Uterus (tissue), 3 donors: ENCODE measurements at regions not wholly inside any gene's neighbourhood (a gene's known extent, or its start where the extent isn't known, plus 50 kb on each side); places are given as distances from the start of the nearest gene placed in this dataset.

Experiments used
- DNase-seq, 2 donors: peaks; one replicate each; pipeline ENCODE4 v3.0.0-alpha.2; 2019 to 2020
- H3K27ac ChIP-seq, 2 donors: fragments of 200-600 bp; sonication (generic); 1 replicate in 1 of 2; 2 replicates in 1 of 2; pipeline ENCODE4 v1.5.1; 2016 to 2018
- H3K27me3 ChIP-seq, 2 donors: fragments of 200-600 bp; sonication (generic); one replicate each; pipeline ENCODE4 v1.5.1; 2018 to 2019; ENCODE audit warnings: control low read depth in 1 of 2
- H3K36me3 ChIP-seq, 2 donors: fragments of 200-600 bp; sonication (generic); one replicate each; pipeline ENCODE4 v1.5.1; 2019; ENCODE audit warnings: control low read depth in 1 of 2
- H3K4me1 ChIP-seq, 2 donors: fragments of 200-600 bp; sonication (generic); one replicate each; pipeline ENCODE4 v1.5.1; 2018 to 2019; ENCODE audit warnings: control low read depth in 1 of 2
- H3K4me3 ChIP-seq, 2 donors: fragments of 200-600 bp; sonication (generic); 1 replicate in 1 of 2; 2 replicates in 1 of 2; pipeline ENCODE4 v1.5.1; 2018 to 2019; ENCODE audit warnings: mild to moderate bottlenecking in 1 of 2
- H3K9me3 ChIP-seq, 2 donors: fragments of 200-600 bp; sonication (generic); one replicate each; pipeline ENCODE4 v1.5.1; 2019; ENCODE audit warnings: control low read depth in 1 of 2
- POLR2A ChIP-seq, 2 donors: fragments of 450-650 bp; IDR thresholded peaks; one replicate each; pipeline ENCODE4 v1.6.1; 2016; ENCODE audit warnings: antibody characterized with exemption in 2 of 2, mild to moderate bottlenecking in 1 of 2, moderate library complexity in 1 of 2
- intact Hi-C: fragments of 100-400 bp; cut with DNase I; formaldehyde crosslinking; loops from one replicate; pipeline ENCODE4 v1.15.1; 2023; ENCODE audit warnings: low total_unique reads
- TF ChIP-seq, protein P1 (sequence below), 4 experiments: fragments of 200-600 bp in 2 of 4; fragments of 450-650 bp in 2 of 4; sonication (generic) in 2 of 4; IDR thresholded peaks; one replicate each; pipeline ENCODE4 v1.5.1; 2016 to 2019; ENCODE audit warnings: antibody characterized with exemption in 4 of 4, mild to moderate bottlenecking in 2 of 4, moderate library complexity in 1 of 4
- donor health status: DM: yes; HTN: yes; CAD: no.

DNA sequence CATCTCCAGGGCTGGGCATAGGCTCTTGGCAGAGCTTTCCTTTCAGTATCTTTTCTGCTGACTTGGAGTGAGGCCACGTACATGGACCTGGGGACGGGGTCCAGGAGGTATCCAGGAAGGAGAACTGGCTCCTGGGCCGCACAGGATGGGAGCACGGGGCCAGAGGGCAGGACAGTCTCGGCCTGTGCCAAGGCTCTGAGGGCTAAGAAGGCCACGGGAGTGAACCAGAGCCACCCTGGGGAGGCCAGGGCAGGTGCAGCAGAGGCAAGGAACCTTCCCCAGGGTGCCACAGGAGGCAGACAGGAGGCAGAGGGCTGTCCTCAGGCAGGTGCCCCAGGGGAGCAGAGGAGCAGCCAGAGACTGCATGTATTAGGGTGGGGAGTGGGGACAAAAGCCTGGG lies 50.3 kb downstream of the PLXNA1 start:
- no peak for TF ChIP-seq POLR2A (IDR thresholded peaks at IDR 0.05)
- TF ChIP-seq, protein P1, sequence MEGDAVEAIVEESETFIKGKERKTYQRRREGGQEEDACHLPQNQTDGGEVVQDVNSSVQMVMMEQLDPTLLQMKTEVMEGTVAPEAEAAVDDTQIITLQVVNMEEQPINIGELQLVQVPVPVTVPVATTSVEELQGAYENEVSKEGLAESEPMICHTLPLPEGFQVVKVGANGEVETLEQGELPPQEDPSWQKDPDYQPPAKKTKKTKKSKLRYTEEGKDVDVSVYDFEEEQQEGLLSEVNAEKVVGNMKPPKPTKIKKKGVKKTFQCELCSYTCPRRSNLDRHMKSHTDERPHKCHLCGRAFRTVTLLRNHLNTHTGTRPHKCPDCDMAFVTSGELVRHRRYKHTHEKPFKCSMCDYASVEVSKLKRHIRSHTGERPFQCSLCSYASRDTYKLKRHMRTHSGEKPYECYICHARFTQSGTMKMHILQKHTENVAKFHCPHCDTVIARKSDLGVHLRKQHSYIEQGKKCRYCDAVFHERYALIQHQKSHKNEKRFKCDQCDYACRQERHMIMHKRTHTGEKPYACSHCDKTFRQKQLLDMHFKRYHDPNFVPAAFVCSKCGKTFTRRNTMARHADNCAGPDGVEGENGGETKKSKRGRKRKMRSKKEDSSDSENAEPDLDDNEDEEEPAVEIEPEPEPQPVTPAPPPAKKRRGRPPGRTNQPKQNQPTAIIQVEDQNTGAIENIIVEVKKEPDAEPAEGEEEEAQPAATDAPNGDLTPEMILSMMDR (IDR thresholded peaks at IDR 0.05), result no peak

DNA sequence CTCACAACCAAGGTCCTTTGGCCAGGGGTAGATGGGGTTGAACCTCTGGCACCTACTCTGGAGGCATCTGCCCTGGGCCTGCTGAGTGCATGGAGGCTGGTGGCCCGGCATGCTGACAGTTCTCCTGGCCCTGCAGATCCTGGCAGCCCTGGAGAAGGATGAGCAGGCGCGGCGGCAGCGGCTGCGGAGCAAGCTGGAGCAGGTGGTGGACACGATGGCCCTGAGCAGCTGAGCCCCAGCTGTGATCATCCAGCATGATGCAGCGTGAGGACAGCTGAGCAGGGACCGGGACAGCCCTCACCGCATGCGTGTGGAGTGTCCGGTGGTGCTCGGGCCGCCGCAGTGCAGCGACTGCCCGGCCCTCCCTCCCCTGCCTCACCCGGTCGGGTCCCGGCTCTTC lies 50.9 kb downstream of the PLXNA1 start:
- Histone ChIP-seq H3K36me3 (no peaks in the 10 kb centered on the region), H3K9me3 (no peaks in the 10 kb centered on the region), H3K27ac (no peak overlapping the region), H3K27me3 (no peaks in the 10 kb centered on the region), H3K4me1 (no peaks in the 10 kb centered on the region), H3K4me3 (no peak overlapping the region)
- intact Hi-C loops, result no loop called here
- DNase-seq, result no peak
- TF ChIP-seq POLR2A (IDR thresholded peaks at IDR 0.05), result no peak
- TF ChIP-seq, protein P1 (IDR thresholded peaks at IDR 0.05), result no peak

More for the DNA sequence above, 50.3 kb downstream of the PLXNA1 start:
- Histone ChIP-seq H3K36me3 (no peaks in the 10 kb centered on the region), H3K4me3 (no peak overlapping the region), H3K9me3 (no peaks in the 10 kb centered on the region), H3K27me3 (no peaks in the 10 kb centered on the region), H3K4me1 (no peaks in the 10 kb centered on the region), H3K27ac (no peak overlapping the region)
- no peak for DNase-seq
- intact Hi-C loops, result no loop called here

DNA sequence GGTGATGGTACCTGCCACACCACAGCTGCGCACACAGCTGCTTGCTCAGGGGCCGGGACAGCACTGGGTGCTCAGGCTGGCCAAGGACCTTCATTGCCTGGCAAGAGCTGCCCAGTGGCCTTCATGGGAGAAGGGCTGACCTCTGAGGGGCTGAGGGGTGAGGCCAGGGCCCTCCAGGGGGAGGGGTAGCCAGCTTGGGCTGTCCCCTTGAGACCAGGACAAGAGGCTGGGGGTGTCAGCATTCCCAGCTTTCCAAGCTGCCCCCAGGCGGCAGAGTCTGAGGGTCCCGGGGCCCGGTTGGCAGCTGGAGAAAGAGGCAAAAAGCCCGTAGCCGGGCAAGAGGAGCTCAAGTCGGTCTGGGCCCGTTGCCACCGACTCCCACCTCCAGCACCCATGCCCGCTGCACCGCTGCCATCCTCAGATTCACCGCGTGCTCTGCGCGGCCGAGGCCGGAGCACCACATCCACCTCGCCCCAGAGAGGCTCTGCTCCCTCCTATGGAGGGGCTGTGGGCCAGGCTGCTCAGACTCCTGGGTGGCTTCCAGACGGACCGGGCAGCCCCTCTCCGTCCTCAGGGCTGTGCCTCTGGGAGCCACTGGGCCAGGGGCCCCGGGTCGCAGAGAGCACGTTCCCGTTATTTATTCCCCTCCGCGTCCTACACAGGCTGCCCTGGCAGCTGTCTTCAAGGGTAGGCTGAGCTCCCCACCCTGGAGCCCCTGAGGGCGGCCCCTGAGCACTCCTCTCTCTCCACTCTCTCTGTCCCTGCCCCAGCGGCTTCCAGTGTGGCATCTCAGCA lies 51.5 kb downstream of the PLXNA1 start:
- no peak for TF ChIP-seq POLR2A (IDR thresholded peaks at IDR 0.05)
- TF ChIP-seq, protein P1 (IDR thresholded peaks at IDR 0.05), result no peak
- no peak overlapping the region for H3K4me3 ChIP-seq
- no peak for DNase-seq
- H3K36me3 ChIP-seq, result no peaks in the 10 kb centered on the region
- H3K27me3 ChIP-seq, result no peaks in the 10 kb centered on the region
- intact Hi-C loops, result no loop called here
- no peaks in the 10 kb centered on the region for H3K9me3 ChIP-seq
- H3K4me1 ChIP-seq, result no peaks in the 10 kb centered on the region
- H3K27ac ChIP-seq, result no peak overlapping the region

DNA sequence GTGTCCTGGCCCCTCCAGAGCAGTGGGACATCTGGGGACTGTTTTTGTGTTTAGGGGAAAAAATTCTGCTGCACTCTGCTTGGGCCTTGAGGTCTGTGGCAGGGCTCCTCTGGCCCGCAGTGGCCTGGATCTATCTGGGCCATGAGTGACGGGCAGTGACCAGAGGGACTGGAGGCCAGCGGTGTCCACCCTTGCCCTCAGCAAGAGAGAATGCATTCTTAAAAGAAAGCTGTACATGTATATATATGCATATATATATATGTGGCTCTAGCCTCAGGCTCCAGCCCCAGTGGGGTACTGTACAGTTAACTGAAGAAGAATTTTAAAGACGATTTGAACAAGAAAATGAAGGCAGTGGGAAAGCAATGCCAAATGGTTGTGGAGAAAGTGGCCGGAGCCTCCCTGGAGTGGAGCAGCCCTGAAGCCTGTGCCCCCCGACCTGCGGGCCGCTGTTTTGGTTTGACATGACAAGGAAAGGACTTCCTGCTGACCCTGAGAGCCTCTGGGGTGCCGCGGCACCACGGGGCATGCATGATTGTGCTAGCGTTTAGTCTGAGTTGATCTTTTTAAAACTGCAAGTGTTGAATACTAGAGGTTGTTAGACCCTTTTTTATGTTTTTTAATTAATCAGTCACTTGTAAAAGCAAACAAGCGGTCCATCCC lies 52.2 kb downstream of the PLXNA1 start:
- no peaks in the 10 kb centered on the region for H3K4me1 ChIP-seq
- H3K27ac ChIP-seq, result no peak overlapping the region
- no peaks in the 10 kb centered on the region for H3K27me3 ChIP-seq
- H3K9me3 ChIP-seq, result no peaks in the 10 kb centered on the region
- intact Hi-C loops, result no loop called here
- no peak for DNase-seq
- no peaks in the 10 kb centered on the region for H3K36me3 ChIP-seq
- TF ChIP-seq POLR2A (IDR thresholded peaks at IDR 0.05), result no peak
- TF ChIP-seq, protein P1 (IDR thresholded peaks at IDR 0.05), result no peak
- H3K4me3 ChIP-seq, result no peak overlapping the region

DNA sequence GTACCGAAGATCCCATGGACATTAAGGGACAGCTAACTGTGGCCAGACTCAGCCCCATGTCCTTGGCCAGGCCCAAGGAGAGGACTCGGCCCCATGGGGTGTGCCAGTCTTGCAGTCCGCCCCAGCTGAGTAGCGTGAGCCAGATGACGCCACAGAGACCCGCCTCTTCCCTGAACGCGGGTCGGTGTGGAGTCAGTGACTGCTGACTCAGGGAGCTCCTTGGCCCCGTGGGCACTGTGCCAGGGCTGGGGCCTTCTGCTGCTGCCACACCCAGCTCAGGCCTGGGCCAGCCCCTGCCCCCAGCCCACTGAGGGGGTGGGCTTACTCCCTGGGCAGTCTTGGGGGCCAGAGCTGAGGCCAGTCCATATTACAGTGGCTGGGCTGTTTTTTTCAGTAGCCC lies 52.8 kb downstream of the PLXNA1 start:
- no peak for TF ChIP-seq POLR2A (IDR thresholded peaks at IDR 0.05)
- Histone ChIP-seq H3K9me3 (no peaks in the 10 kb centered on the region), H3K27me3 (no peaks in the 10 kb centered on the region), H3K4me1 (no peaks in the 10 kb centered on the region), H3K27ac (no peak overlapping the region), H3K4me3 (no peak overlapping the region), H3K36me3 (no peaks in the 10 kb centered on the region)
- intact Hi-C loops, result no loop called here
- peak; percentile 38 to 43 for DNase-seq
